GM12878 (cell line): ENCODE measurements at regions not wholly inside any gene's neighbourhood (a gene's known extent, or its start where the extent isn't known, plus 50 kb on each side); places are given as distances from the start of the nearest gene placed in this dataset.

Experiments used
- ATF3 ChIP-seq: IDR thresholded peaks from 2 replicates; pipeline ENCODE4 v1.6.1; 2011; ENCODE audit warnings: low read depth, mild to moderate bottlenecking, low read length, moderate library complexity, borderline replicate concordance; ENCODE audit errors: extremely low read depth
- BCLAF1 ChIP-seq: fragments of 450-650 bp; IDR thresholded peaks from 2 replicates; pipeline ENCODE4 v1.6.1; 2017; ENCODE audit warnings: antibody characterized with exemption, mild to moderate bottlenecking, moderate library complexity
- CTCF ChIP-seq, 3 experiments: IDR thresholded peaks in 2 of 3; conservative IDR thresholded peaks in 1 of 3; 2 replicates each; pipeline ENCODE4 v1.5.1; 2011; ENCODE audit warnings: low read depth in 3 of 3, low read length in 3 of 3, mild to moderate bottlenecking in 3 of 3, control low read depth in 2 of 3, moderate library complexity in 2 of 3, inconsistent platforms in 1 of 3, mixed read lengths in 1 of 3; ENCODE audit not compliant: control insufficient read depth in 2 of 3, insufficient read depth in 1 of 3; ENCODE audit errors: extremely low read depth in 1 of 3
- KDM1A ChIP-seq: fragments of 200-600 bp; sonication (generic); IDR thresholded peaks from 2 replicates; pipeline ENCODE4 v1.6.1; 2016; ENCODE audit warnings: borderline replicate concordance
- MAX ChIP-seq: IDR thresholded peaks from 2 replicates; pipeline ENCODE4 v1.6.1; 2012; ENCODE audit warnings: low read depth, low read length, improper control_type of control experiment
- POLR2A ChIP-seq: IDR thresholded peaks from 2 replicates; pipeline ENCODE4 v1.6.1; 2011; ENCODE audit warnings: low read depth, mild to moderate bottlenecking, low read length
- POLR2AphosphoS5 ChIP-seq: IDR thresholded peaks from 2 replicates; pipeline ENCODE4 v1.6.1; 2011; ENCODE audit warnings: mild to moderate bottlenecking, low read length, inconsistent platforms
- SPI1 ChIP-seq: IDR thresholded peaks from 2 replicates; pipeline ENCODE4 v1.6.1; 2011; ENCODE audit warnings: low read depth, mild to moderate bottlenecking, low read length, moderate library complexity, borderline replicate concordance; ENCODE audit not compliant: insufficient read depth
- STAT3 ChIP-seq: IDR thresholded peaks from 2 replicates; pipeline ENCODE4 v1.6.1; 2011; ENCODE audit warnings: low read depth, low read length, improper control_type of control experiment
- ZBTB4 ChIP-seq: fragments of 450-650 bp; formaldehyde crosslinking; IDR thresholded peaks from 2 replicates; pipeline ENCODE4 v1.4.0; 2022; ENCODE audit warnings: mild to moderate bottlenecking, moderate library complexity

GRCh38 chr10:85231534-85232270, 903.3 kb downstream of the CCSER2 start:
- no peak for TF ChIP-seq POLR2AphosphoS5
- TF ChIP-seq KDM1A, result no peak
- no peak for TF ChIP-seq POLR2A
- TF ChIP-seq ATF3, result no peak
- TF ChIP-seq BCLAF1, result no peak
- TF ChIP-seq CTCF (IDR thresholded peaks at IDR 0.05 in 2 of 3, conservative IDR thresholded peaks at IDR 0.05 in 1 of 3; ENCODE audit: control insufficient read depth in 2 of 3, extremely low read depth in 1 of 3, insufficient read depth in 1 of 3, low read depth in 3 of 3, low read length in 3 of 3), result no peak
- no peak for TF ChIP-seq SPI1
- no peak for TF ChIP-seq STAT3
- no peak for TF ChIP-seq ZBTB4 (CRISPR knock-in tag)
- no peak for TF ChIP-seq MAX
